Body of pancreas (tissue), 4 donors: ENCODE measurements at regions not wholly inside any gene's neighbourhood (a gene's known extent, or its start where the extent isn't known, plus 50 kb on each side); places are given as distances from the start of the nearest gene placed in this dataset.

Source experiments
- CTCF ChIP-seq, 7 experiments: fragments of 450-650 bp in 4 of 7; fragments of 200-600 bp in 3 of 7; sonication (generic) in 3 of 7; IDR thresholded peaks; one replicate each; pipeline ENCODE4 v1.5.1; 2016 to 2019; ENCODE audit warnings: antibody characterized with exemption in 7 of 7
- POLR2A ChIP-seq, 3 donors: fragments of 450-650 bp; IDR thresholded peaks; one replicate each; pipeline ENCODE4 v1.6.1; 2016; ENCODE audit warnings: antibody characterized with exemption in 3 of 3, mild to moderate bottlenecking in 2 of 3

- TF ChIP-seq CTCF (IDR thresholded peaks at IDR 0.05): no peak
- TF ChIP-seq POLR2A (IDR thresholded peaks at IDR 0.05): no peak
These were observed 392.5 kb upstream of the GRAMD2B start for GRCh38 chr5:126030698-126031097.
